WTC11 (cell line): ENCODE measurements at regions not wholly inside any gene's neighbourhood (a gene's known extent, or its start where the extent isn't known, plus 50 kb on each side); places are given as distances from the start of the nearest gene placed in this dataset.

Experiments used
- ATAC-seq: fragments of 200-7000 bp; cut with Tn5 transposase; 2 replicates; pipeline ENCODE4 v1.10.0; 2021; ENCODE audit warnings: mild to moderate bottlenecking, moderate library complexity
- CTCF ChIA-PET: fragments of 300-600 bp; sonication (Branson Sonifier 250); formaldehyde crosslinking; loops from one replicate; lab custom pipeline; 2021; ENCODE audit warnings: antibody characterized with exemption; lab: Charles Lee
- POLR2A ChIA-PET: fragments of 350-600 bp; sonication (Branson Sonifier 250); formaldehyde crosslinking; loops from one replicate; lab custom pipeline; 2021; ENCODE audit warnings: antibody characterized with exemption; lab: Charles Lee
- DNase-seq: peaks from one replicate; pipeline ENCODE4 v3.0.0; 2021; ENCODE audit warnings: low spot score
- H3K27ac Mint-ChIP-seq: 2 replicates; pipeline ENCODE4 v1.8.0; 2021; ENCODE audit warnings: mixed read lengths
- H3K27me3 Mint-ChIP-seq: 2 replicates; pipeline ENCODE4 v1.8.0; 2021; ENCODE audit warnings: low read depth, mild to moderate bottlenecking, moderate library complexity, mixed read lengths
- H3K36me3 Mint-ChIP-seq: 2 replicates; pipeline ENCODE4 v1.8.0; 2021; ENCODE audit warnings: mixed read lengths
- H3K4me1 Mint-ChIP-seq: 2 replicates; pipeline ENCODE4 v1.8.0; 2022; ENCODE audit warnings: mixed read lengths
- H3K4me3 Mint-ChIP-seq: 2 replicates; pipeline ENCODE4 v1.8.0; 2021; ENCODE audit warnings: mild to moderate bottlenecking, moderate library complexity, mixed read lengths
- H3K9me3 Mint-ChIP-seq: 2 replicates; pipeline ENCODE4 v1.8.0; 2021; ENCODE audit warnings: mixed read lengths
- CBFB ChIP-seq: sonication (generic); formaldehyde crosslinking; IDR thresholded peaks from 2 replicates; pipeline ENCODE4 v1.8.1; 2022; ENCODE audit warnings: mild to moderate bottlenecking, low read depth, missing genetic modification reagents
- ELF4 ChIP-seq: sonication (generic); formaldehyde crosslinking; IDR thresholded peaks from 2 replicates; pipeline ENCODE4 v1.8.1; 2022; ENCODE audit warnings: low read depth, mild to moderate bottlenecking, moderate library complexity, missing genetic modification reagents
- ESRRA ChIP-seq: sonication (generic); formaldehyde crosslinking; IDR thresholded peaks from 2 replicates; pipeline ENCODE4 v1.8.1; 2022; ENCODE audit warnings: mild to moderate bottlenecking, missing genetic modification reagents, borderline replicate concordance
- ETV6 ChIP-seq: sonication (generic); formaldehyde crosslinking; IDR thresholded peaks from 2 replicates; pipeline ENCODE4 v1.8.1; 2022; ENCODE audit warnings: mild to moderate bottlenecking, missing genetic modification reagents
- FOXJ3 ChIP-seq: sonication (generic); formaldehyde crosslinking; IDR thresholded peaks from 2 replicates; pipeline ENCODE4 v1.9.0; 2021; ENCODE audit warnings: missing genetic modification reagents, mild to moderate bottlenecking, borderline replicate concordance
- GRHL2 ChIP-seq: fragments of 250-450 bp; sonication (Bioruptor Pico); IDR thresholded peaks from 2 replicates; pipeline ENCODE4 v1.8.0; 2022; ENCODE audit warnings: mild to moderate bottlenecking, moderate library complexity; ENCODE audit not compliant: insufficient replicate concordance, severe bottlenecking
- IRF2 ChIP-seq: sonication (generic); formaldehyde crosslinking; IDR thresholded peaks from 2 replicates; pipeline ENCODE4 v1.8.0; 2022; ENCODE audit warnings: low read depth, missing genetic modification reagents, borderline replicate concordance
- JUN ChIP-seq: sonication (generic); formaldehyde crosslinking; IDR thresholded peaks from 2 replicates; pipeline ENCODE4 v1.8.0; 2023; ENCODE audit warnings: mild to moderate bottlenecking, missing genetic modification reagents
- MXD4 ChIP-seq: fragments of 250-450 bp; sonication (Bioruptor Pico); IDR thresholded peaks from 2 replicates; pipeline ENCODE4 v1.8.0; 2021; ENCODE audit warnings: mild to moderate bottlenecking, moderate library complexity, borderline replicate concordance
- NFYB ChIP-seq: sonication (generic); formaldehyde crosslinking; conservative IDR thresholded peaks from 2 replicates; pipeline ENCODE4 v1.8.0; 2022; ENCODE audit warnings: low read depth, missing genetic modification reagents
- NR2C2 ChIP-seq: sonication (generic); formaldehyde crosslinking; IDR thresholded peaks from 2 replicates; pipeline ENCODE4 v1.8.0; 2022; ENCODE audit warnings: mild to moderate bottlenecking, missing genetic modification reagents
- NR3C1 ChIP-seq: sonication (generic); formaldehyde crosslinking; conservative IDR thresholded peaks from 2 replicates; pipeline ENCODE4 v1.8.1; 2023; ENCODE audit warnings: low read depth, mild to moderate bottlenecking, missing genetic modification reagents
- SMAD3 ChIP-seq: sonication (generic); formaldehyde crosslinking; IDR thresholded peaks from 2 replicates; pipeline ENCODE4 v1.8.0; 2022; ENCODE audit warnings: missing genetic modification reagents, mild to moderate bottlenecking, borderline replicate concordance
- TP53 ChIP-seq: sonication (generic); formaldehyde crosslinking; IDR thresholded peaks from 2 replicates; pipeline ENCODE4 v1.8.1; 2023; ENCODE audit warnings: mild to moderate bottlenecking, missing genetic modification reagents
- ZNF138 ChIP-seq: sonication (generic); formaldehyde crosslinking; conservative IDR thresholded peaks from 2 replicates; pipeline ENCODE4 v1.8.1; 2022; ENCODE audit warnings: mild to moderate bottlenecking, moderate library complexity, missing genetic modification reagents
- ZNF232 ChIP-seq: sonication (generic); formaldehyde crosslinking; IDR thresholded peaks from 2 replicates; pipeline ENCODE4 v1.8.0; 2022; ENCODE audit warnings: mild to moderate bottlenecking, missing genetic modification reagents
- ZNF317 ChIP-seq: sonication (generic); formaldehyde crosslinking; IDR thresholded peaks from 2 replicates; pipeline ENCODE4 v1.8.1; 2023; ENCODE audit warnings: low read depth, mild to moderate bottlenecking, moderate library complexity, missing genetic modification reagents, borderline replicate concordance
- TF ChIP-seq, protein P1 (sequence below): sonication (generic); formaldehyde crosslinking; IDR thresholded peaks from 2 replicates; pipeline ENCODE4 v1.8.1; 2022; ENCODE audit warnings: mild to moderate bottlenecking, moderate library complexity, missing genetic modification reagents
- TF ChIP-seq, protein P2 (sequence below): sonication (generic); formaldehyde crosslinking; IDR thresholded peaks from 2 replicates; pipeline ENCODE4 v1.8.0; 2022; ENCODE audit warnings: mild to moderate bottlenecking, missing genetic modification reagents
- TF ChIP-seq, protein P3 (sequence below): fragments of 250-450 bp; sonication (Bioruptor Pico); IDR thresholded peaks from 2 replicates; pipeline ENCODE4 v2.1.2; 2022; ENCODE audit warnings: mild to moderate bottlenecking, moderate library complexity
- TF ChIP-seq, protein P4 (sequence below): sonication (generic); formaldehyde crosslinking; IDR thresholded peaks from 2 replicates; pipeline ENCODE4 v1.8.1; 2023; ENCODE audit warnings: mild to moderate bottlenecking, moderate library complexity, missing genetic modification reagents
- TF ChIP-seq, protein P5 (sequence below): sonication (generic); formaldehyde crosslinking; IDR thresholded peaks from 2 replicates; pipeline ENCODE4 v1.8.1; 2023; ENCODE audit warnings: mild to moderate bottlenecking, missing genetic modification reagents
- TF ChIP-seq, protein P6 (sequence below): sonication (generic); formaldehyde crosslinking; IDR thresholded peaks from 2 replicates; pipeline ENCODE4 v1.8.1; 2022; ENCODE audit warnings: mild to moderate bottlenecking, missing genetic modification reagents, moderate library complexity, borderline replicate concordance

DNA sequence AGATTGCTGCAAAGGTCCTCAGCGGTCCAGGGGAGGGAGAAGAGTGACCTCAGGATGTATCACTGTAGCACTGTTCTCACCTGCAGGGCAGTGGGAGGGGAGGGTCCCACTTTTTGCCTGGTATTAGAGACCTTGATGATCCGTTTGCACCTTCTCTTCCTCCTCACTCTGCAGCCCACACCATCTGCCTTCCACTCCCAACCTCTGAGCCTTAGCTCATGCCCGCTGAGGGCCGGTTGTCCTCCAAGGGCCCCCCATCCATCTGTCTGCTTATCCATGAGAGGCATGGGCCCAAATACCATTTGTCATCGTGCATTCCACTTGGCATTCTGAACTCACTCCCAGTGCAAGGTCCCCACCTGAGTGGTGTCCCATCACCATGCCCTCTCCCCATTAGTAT is 64.6 kb upstream of the PCBD1 start:
- TF ChIP-seq ZNF317 (CRISPR knock-in tag): no peak
- TF ChIP-seq, protein P1, sequence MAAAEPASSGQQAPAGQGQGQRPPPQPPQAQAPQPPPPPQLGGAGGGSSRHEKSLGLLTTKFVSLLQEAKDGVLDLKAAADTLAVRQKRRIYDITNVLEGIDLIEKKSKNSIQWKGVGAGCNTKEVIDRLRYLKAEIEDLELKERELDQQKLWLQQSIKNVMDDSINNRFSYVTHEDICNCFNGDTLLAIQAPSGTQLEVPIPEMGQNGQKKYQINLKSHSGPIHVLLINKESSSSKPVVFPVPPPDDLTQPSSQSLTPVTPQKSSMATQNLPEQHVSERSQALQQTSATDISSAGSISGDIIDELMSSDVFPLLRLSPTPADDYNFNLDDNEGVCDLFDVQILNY (CRISPR knock-in tag): no peak
- TF ChIP-seq NR2C2 (CRISPR knock-in tag): no peak
- TF ChIP-seq, protein P2, sequence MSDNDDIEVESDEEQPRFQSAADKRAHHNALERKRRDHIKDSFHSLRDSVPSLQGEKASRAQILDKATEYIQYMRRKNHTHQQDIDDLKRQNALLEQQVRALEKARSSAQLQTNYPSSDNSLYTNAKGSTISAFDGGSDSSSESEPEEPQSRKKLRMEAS: no peak
- TF ChIP-seq JUN (CRISPR knock-in tag): no peak
- TF ChIP-seq ZNF232 (CRISPR knock-in tag): no peak
- TF ChIP-seq, protein P3, sequence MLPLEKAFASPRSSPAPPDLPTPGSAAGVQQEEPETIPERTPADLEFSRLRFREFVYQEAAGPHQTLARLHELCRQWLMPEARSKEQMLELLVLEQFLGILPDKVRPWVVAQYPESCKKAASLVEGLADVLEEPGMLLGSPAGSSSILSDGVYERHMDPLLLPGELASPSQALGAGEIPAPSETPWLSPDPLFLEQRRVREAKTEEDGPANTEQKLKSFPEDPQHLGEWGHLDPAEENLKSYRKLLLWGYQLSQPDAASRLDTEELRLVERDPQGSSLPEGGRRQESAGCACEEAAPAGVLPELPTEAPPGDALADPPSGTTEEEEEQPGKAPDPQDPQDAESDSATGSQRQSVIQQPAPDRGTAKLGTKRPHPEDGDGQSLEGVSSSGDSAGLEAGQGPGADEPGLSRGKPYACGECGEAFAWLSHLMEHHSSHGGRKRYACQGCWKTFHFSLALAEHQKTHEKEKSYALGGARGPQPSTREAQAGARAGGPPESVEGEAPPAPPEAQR (CRISPR knock-in tag): no peak
- no peak for TF ChIP-seq SMAD3 (CRISPR knock-in tag)
- TF ChIP-seq, protein P4, sequence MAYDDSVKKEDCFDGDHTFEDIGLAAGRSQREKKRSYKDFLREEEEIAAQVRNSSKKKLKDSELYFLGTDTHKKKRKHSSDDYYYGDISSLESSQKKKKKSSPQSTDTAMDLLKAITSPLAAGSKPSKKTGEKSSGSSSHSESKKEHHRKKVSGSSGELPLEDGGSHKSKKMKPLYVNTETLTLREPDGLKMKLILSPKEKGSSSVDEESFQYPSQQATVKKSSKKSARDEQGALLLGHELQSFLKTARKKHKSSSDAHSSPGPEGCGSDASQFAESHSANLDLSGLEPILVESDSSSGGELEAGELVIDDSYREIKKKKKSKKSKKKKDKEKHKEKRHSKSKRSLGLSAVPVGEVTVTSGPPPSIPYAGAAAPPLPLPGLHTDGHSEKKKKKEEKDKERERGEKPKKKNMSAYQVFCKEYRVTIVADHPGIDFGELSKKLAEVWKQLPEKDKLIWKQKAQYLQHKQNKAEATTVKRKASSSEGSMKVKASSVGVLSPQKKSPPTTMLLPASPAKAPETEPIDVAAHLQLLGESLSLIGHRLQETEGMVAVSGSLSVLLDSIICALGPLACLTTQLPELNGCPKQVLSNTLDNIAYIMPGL: no peak
- TF ChIP-seq TP53 (CRISPR knock-in tag): no peak
- TF ChIP-seq, protein P5, sequence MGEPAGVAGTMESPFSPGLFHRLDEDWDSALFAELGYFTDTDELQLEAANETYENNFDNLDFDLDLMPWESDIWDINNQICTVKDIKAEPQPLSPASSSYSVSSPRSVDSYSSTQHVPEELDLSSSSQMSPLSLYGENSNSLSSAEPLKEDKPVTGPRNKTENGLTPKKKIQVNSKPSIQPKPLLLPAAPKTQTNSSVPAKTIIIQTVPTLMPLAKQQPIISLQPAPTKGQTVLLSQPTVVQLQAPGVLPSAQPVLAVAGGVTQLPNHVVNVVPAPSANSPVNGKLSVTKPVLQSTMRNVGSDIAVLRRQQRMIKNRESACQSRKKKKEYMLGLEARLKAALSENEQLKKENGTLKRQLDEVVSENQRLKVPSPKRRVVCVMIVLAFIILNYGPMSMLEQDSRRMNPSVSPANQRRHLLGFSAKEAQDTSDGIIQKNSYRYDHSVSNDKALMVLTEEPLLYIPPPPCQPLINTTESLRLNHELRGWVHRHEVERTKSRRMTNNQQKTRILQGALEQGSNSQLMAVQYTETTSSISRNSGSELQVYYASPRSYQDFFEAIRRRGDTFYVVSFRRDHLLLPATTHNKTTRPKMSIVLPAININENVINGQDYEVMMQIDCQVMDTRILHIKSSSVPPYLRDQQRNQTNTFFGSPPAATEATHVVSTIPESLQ: no peak
- no peak for TF ChIP-seq NFYB (CRISPR knock-in tag)
- no peak for TF ChIP-seq ESRRA (CRISPR knock-in tag)
- Mint-ChIP-seq H3K36me3 (no peaks in the 10 kb centered on the region), H3K27ac (no peak overlapping the region), H3K9me3 (no peaks in the 10 kb centered on the region), H3K4me3 (no peak overlapping the region), H3K27me3 (no peaks in the 10 kb centered on the region; the same call in 1 of the 2 replicates), H3K4me1 (no peaks in the 10 kb centered on the region)
- DNase-seq (no peak), ATAC-seq (no peak)
- CTCF ChIA-PET: no interaction called here
- POLR2A ChIA-PET: no interaction called here

DNA sequence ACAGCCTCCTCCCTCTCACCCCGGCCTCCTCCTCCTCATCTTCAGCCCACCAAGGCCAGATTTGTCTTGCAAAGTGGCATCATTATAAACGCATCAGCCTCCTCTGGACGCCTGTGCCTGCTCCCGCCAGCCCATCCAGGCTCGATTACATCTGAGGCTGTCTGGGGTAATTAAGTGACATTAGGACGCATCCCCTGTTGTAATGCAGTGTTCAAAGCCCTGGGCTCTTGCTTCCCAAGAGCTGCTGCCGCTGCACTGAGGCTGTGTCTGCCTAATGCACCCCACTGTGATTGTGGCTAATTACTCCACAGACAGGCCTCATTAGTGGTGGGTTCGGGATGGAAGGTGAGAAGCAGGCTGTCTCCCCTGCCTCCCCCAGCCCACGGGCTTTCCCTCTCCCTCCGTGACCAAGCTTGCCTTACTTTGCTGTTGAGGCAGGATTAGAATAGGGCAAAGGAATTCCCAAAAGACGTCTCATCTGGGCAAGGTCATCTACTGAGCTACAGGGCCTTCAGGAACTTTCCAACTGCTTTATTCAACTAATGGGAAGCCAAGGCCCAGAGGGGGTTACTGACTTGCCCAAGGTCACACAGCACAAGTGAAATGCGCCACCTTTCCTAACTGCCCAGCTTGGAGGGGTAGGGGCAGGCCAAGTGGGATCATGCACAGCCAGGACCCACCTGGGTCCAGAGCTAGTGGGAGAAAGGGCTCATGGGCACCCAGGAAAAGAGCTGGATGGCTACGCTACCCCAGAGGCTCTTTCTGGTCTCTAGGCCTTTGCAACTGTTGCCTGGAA is 66.2 kb upstream of the PCBD1 start:
- H3K27me3 Mint-ChIP-seq: no peaks in the 10 kb centered on the region; the same call in 1 of the 2 replicates
- CTCF ChIA-PET: interaction anchor here (0.9 to 1.5 kb wide), 2 partner anchors 51 to 182 kb away, joined by 3 to 5 read pairs; no protein-coding TSS in a partner anchor
- H3K9me3 Mint-ChIP-seq: no peaks in the 10 kb centered on the region
- TF ChIP-seq NR3C1 (CRISPR knock-in tag) (no peak), CBFB (CRISPR knock-in tag) (no peak), GRHL2 (CRISPR knock-in tag) (no peak), IRF2 (CRISPR knock-in tag) (no peak), ZNF138 (CRISPR knock-in tag) (no peak), ETV6 (CRISPR knock-in tag) (no peak), ELF4 (CRISPR knock-in tag) (no peak), MXD4 (CRISPR knock-in tag) (no peak), FOXJ3 (CRISPR knock-in tag) (no peak)
- TF ChIP-seq, protein P6, sequence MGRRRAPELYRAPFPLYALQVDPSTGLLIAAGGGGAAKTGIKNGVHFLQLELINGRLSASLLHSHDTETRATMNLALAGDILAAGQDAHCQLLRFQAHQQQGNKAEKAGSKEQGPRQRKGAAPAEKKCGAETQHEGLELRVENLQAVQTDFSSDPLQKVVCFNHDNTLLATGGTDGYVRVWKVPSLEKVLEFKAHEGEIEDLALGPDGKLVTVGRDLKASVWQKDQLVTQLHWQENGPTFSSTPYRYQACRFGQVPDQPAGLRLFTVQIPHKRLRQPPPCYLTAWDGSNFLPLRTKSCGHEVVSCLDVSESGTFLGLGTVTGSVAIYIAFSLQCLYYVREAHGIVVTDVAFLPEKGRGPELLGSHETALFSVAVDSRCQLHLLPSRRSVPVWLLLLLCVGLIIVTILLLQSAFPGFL (CRISPR knock-in tag): no peak
- H3K4me1 Mint-ChIP-seq: no peaks in the 10 kb centered on the region
- ATAC-seq: no peak
- no peak for DNase-seq
- H3K4me3 Mint-ChIP-seq: no peak overlapping the region
- H3K36me3 Mint-ChIP-seq: no peaks in the 10 kb centered on the region
- POLR2A ChIA-PET: no interaction called here
- H3K27ac Mint-ChIP-seq: no peak overlapping the region
